ENCODE measurements at regions not wholly inside any gene's neighbourhood (a gene's known extent, or its start where the extent isn't known, plus 50 kb on each side); places are given as distances from the start of the nearest gene placed in this dataset.

DNA sequence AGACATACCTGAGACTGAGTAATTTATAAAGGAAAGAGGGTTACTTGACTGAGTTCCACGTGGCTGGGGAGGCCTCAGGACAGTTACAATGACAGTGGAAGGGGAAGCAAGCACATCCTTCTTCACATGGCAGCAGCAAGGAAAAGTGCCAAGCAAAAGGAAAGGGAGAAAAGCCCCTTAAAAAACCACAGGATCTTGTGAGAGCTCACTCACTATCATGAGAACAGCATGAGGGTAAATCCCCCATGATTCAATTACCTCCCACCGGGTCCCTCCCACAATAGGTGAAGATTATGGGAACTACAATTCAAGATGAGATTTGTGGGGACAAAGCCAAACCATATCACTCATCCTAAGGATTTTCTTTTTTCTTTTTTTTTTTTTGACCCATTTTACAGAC lies 177.8 kb upstream of the EEA1 start:
- no peaks in the 10 kb centered on the region for H3K9me3 Mint-ChIP-seq (ENCODE audit: unreplicated experiment)
- no peaks in the 10 kb centered on the region for H3K27me3 Mint-ChIP-seq (ENCODE audit: unreplicated experiment)
- no peaks in the 10 kb centered on the region for H3K36me3 Mint-ChIP-seq (ENCODE audit: unreplicated experiment)
- H3K27ac Mint-ChIP-seq (ENCODE audit: unreplicated experiment), result peak overlapping the region; percentile 53
- H3K4me1 Mint-ChIP-seq (ENCODE audit: unreplicated experiment), result peaks cover 44% of the 10 kb centered on the region
- DNase-seq (ENCODE audit: extremely low spot score, unreplicated experiment), result no peak
- TF ChIP-seq, protein P1, sequence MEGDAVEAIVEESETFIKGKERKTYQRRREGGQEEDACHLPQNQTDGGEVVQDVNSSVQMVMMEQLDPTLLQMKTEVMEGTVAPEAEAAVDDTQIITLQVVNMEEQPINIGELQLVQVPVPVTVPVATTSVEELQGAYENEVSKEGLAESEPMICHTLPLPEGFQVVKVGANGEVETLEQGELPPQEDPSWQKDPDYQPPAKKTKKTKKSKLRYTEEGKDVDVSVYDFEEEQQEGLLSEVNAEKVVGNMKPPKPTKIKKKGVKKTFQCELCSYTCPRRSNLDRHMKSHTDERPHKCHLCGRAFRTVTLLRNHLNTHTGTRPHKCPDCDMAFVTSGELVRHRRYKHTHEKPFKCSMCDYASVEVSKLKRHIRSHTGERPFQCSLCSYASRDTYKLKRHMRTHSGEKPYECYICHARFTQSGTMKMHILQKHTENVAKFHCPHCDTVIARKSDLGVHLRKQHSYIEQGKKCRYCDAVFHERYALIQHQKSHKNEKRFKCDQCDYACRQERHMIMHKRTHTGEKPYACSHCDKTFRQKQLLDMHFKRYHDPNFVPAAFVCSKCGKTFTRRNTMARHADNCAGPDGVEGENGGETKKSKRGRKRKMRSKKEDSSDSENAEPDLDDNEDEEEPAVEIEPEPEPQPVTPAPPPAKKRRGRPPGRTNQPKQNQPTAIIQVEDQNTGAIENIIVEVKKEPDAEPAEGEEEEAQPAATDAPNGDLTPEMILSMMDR (IDR thresholded peaks at IDR 0.05), result no peak
- no peak overlapping the region for H3K4me3 Mint-ChIP-seq (ENCODE audit: unreplicated experiment)

DNA sequence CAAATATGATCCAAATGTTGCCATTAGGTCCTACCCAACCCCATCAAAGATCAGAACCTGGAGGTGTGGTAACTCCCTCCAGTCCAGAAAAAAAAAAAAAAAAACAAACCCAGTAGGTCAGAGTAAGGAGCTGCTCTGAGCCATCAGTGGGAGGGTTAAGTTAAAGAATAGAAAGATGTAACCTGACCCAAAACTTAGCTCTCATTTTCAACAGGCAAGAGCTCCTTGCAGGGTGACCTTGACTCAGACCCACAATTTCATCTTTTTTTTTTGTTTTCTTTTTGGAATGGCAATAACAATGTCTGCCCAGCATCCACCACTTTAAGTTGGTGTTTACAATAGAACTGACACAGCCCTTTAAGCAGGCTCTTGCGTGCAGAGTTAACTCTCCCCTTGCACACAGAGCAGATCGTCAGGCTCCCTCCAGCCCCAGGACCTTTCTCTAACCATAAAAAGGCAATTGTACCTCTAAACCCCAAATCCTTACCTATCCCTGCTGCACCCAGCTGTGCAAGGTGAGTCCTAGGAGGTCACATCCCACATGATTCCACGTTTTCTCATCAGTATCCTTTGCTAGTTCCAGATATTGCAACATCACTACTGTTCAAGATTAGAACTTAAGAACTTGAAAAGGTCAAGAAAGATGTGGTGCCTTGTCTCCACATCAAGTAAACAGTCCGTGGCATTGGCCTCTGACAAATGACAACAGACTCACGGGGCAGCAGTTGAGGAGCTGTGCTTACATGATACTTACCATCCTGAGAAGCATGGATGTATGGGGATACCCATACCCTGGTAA lies 178.6 kb upstream of the EEA1 start:
- H3K4me3 Mint-ChIP-seq (ENCODE audit: unreplicated experiment), result peak overlapping the region; percentile 2
- no peak for DNase-seq (ENCODE audit: extremely low spot score, unreplicated experiment)
- H3K27me3 Mint-ChIP-seq (ENCODE audit: unreplicated experiment), result no peaks in the 10 kb centered on the region
- peaks cover 43% of the 10 kb centered on the region for H3K4me1 Mint-ChIP-seq (ENCODE audit: unreplicated experiment)
- H3K36me3 Mint-ChIP-seq (ENCODE audit: unreplicated experiment), result no peaks in the 10 kb centered on the region
- peak overlapping the region; percentile 53 for H3K27ac Mint-ChIP-seq (ENCODE audit: unreplicated experiment)
- TF ChIP-seq, protein P1 (IDR thresholded peaks at IDR 0.05), result no peak
- no peaks in the 10 kb centered on the region for H3K9me3 Mint-ChIP-seq (ENCODE audit: unreplicated experiment)

DNA sequence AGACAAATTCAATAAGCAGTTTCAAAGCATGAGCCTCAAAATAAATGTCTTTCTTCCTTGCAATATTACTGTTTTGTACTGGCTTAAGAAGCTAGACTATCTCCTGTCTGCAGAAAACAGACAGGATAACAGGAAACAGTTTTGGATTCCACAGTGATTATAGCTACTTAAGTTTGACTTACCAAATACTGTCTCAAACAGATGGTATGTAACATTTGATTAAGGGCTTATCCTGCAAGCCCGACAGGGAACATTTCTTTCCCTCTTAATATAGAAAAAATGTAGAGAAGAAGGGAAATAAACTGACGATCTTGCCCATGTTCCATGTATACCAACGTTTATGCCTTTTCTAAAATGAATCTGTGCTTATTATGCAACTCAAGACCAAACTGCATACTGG lies 179.9 kb upstream of the EEA1 start:
- no peaks in the 10 kb centered on the region for H3K36me3 Mint-ChIP-seq (ENCODE audit: unreplicated experiment)
- no peaks in the 10 kb centered on the region for H3K9me3 Mint-ChIP-seq (ENCODE audit: unreplicated experiment)
- peak overlapping the region; percentile 63 for H3K27ac Mint-ChIP-seq (ENCODE audit: unreplicated experiment)
- TF ChIP-seq, protein P1 (IDR thresholded peaks at IDR 0.05), result no peak
- no peak overlapping the region for H3K4me3 Mint-ChIP-seq (ENCODE audit: unreplicated experiment)
- no peak for DNase-seq (ENCODE audit: extremely low spot score, unreplicated experiment)
- H3K27me3 Mint-ChIP-seq (ENCODE audit: unreplicated experiment), result no peaks in the 10 kb centered on the region
- peaks cover 56% of the 10 kb centered on the region for H3K4me1 Mint-ChIP-seq (ENCODE audit: unreplicated experiment)

DNA sequence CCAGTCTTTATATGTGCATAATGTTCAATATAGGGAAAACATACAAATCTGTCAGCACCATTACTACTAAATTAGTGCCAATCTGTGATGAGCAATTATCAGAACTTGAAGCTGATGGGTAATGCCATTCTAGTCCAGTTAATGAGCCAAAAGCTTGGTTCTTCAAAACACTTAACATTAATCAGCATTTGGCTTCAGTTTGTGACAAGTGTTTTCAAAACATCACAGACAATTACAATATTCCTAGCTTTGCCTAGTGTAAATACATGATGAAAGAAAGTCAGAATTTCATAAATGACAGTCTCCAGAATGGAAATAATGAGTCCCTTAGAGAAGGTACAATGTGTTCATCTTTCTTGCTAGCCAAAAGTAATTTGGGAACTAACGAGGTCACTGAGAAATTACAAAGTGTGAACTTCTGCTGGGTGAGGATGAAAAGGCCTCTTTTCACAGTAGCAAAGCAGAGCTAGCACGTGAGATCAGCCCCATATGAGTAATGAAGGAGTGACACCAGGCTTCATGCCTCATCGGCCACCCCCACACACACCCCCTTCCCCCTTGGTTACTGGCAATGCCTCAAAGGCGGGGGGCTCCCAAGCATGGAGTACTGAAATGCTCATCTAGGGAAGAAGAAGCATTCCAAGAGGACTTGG lies 180.6 kb upstream of the EEA1 start:
- Mint-ChIP-seq H3K36me3 (ENCODE audit: unreplicated experiment) (no peaks in the 10 kb centered on the region), H3K4me1 (ENCODE audit: unreplicated experiment) (peaks cover 58% of the 10 kb centered on the region), H3K9me3 (ENCODE audit: unreplicated experiment) (no peaks in the 10 kb centered on the region), H3K27me3 (ENCODE audit: unreplicated experiment) (no peaks in the 10 kb centered on the region), H3K27ac (ENCODE audit: unreplicated experiment) (peak overlapping the region; percentile 36), H3K4me3 (ENCODE audit: unreplicated experiment) (no peak overlapping the region)
- TF ChIP-seq, protein P1 (IDR thresholded peaks at IDR 0.05), result no peak
- DNase-seq (ENCODE audit: extremely low spot score, unreplicated experiment), result no peak

DNA sequence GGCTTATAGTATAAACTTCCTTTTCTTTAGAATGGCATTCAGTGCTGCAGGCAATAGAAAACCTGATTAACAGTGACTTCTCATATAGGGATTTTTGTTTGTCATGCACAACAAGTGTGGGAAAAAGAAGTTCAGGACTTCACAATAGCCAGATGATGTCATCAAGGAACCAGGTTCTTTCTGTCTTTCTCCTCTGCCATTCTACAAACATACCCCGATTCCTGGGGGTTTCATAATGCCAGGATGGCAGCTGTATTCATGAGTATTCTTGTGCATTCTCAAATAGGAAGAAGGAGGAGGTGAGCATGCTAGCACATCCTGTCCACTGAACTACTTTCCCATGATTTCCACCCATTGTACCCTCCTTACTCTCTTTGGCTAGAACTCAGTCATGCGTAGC lies 182.7 kb upstream of the EEA1 start:
- Mint-ChIP-seq H3K27me3 (ENCODE audit: unreplicated experiment) (no peaks in the 10 kb centered on the region), H3K36me3 (ENCODE audit: unreplicated experiment) (no peaks in the 10 kb centered on the region), H3K9me3 (ENCODE audit: unreplicated experiment) (no peaks in the 10 kb centered on the region), H3K4me3 (ENCODE audit: unreplicated experiment) (no peak overlapping the region), H3K4me1 (ENCODE audit: unreplicated experiment) (peaks cover 76% of the 10 kb centered on the region), H3K27ac (ENCODE audit: unreplicated experiment) (no peak overlapping the region)
- DNase-seq (ENCODE audit: extremely low spot score, unreplicated experiment), result no peak
- TF ChIP-seq, protein P1 (IDR thresholded peaks at IDR 0.05), result no peak
